ENCODE measurements at regions not wholly inside any gene's neighbourhood (a gene's known extent, or its start where the extent isn't known, plus 50 kb on each side); places are given as distances from the start of the nearest gene placed in this dataset.

DNA sequence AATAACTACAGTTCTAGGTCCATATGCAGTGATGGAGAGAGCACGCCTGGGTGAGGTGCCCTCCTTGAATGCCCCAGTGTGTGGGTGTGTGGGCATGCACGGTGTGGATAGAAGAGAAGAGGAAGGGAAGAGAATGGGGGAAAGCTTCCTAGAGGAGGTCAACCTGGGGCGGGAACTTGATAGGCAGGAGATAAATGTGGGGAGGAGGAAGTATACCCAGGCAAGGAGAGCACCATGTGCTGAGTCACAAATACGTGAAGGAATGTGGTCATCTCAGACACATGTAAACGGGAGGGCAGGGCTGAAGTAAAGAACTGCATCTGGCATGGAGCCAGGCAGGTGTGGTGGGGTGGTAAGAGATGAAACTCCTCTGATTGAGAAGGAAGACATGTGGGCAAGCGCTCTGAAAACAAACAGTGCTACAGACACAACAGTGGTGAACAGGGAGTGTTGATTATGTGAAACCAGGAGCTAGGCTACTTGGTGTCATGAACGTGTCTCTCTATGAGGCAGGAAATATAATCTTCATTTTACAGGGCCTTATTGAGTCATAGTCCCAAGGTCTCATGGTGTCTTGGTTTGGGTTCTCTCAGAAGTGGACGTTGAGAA lies 61.5 kb upstream of the EED start:
- no peaks in the 10 kb centered on the region for H3K79me1 ChIP-seq (ENCODE audit: low read depth, low read length)
- H3K27ac ChIP-seq (replicated peaks; ENCODE audit: low read length): no peak overlapping the region
- no peaks in the 10 kb centered on the region for H3K9me3 ChIP-seq (replicated peaks in 1 of 2; ENCODE audit: control insufficient read depth in 2 of 2, insufficient read depth in 1 of 2, low read depth in 1 of 2, low read length in 2 of 2)
- WGBS, 2 donors (ENCODE audit: extremely low coverage in 2 of 2, insufficient read length in 2 of 2, insufficient replicate concordance in 1 of 2): no CpG with 5 or more reads among the region's 8 CpGs
- no peak overlapping the region for H3K4me3 ChIP-seq (ENCODE audit: low read length in 2 of 2)
- H2BK12ac ChIP-seq (ENCODE audit: low read length): no peak overlapping the region
- no peak overlapping the region for H3K9ac ChIP-seq (ENCODE audit: low read depth, low read length, poor library complexity)
- peak overlapping the region; percentile 19 for H3K23ac ChIP-seq (ENCODE audit: low read depth, low read length, poor library complexity)
- H2BK120ac ChIP-seq (ENCODE audit: low read depth, low read length): no peak overlapping the region
- no peak overlapping the region for H2BK15ac ChIP-seq (ENCODE audit: low read length)
- DNase-seq (ENCODE audit: low spot score): no peak
- no peak overlapping the region for H4K8ac ChIP-seq (ENCODE audit: low read depth, low read length)
- no peak overlapping the region for H2AK5ac ChIP-seq (ENCODE audit: low read depth, low read length)
- H2BK5ac ChIP-seq (ENCODE audit: low read length): no peak overlapping the region
- H3K4me2 ChIP-seq (ENCODE audit: insufficient read depth, low read length, poor library complexity, severe bottlenecking): no peak overlapping the region
- no peaks in the 10 kb centered on the region for H3K36me3 ChIP-seq (replicated peaks in 1 of 2; ENCODE audit: control insufficient read depth in 2 of 2, insufficient read depth in 2 of 2, low read length in 2 of 2)
- no peak overlapping the region for H2AFZ ChIP-seq (ENCODE audit: low read length)
- H3K4me1 ChIP-seq (ENCODE audit: control insufficient read depth in 2 of 2, insufficient read depth in 1 of 2, low read depth in 1 of 2, low read length in 2 of 2): no peaks in the 10 kb centered on the region
- H4K91ac ChIP-seq (ENCODE audit: low read depth, low read length, poor library complexity): no peak overlapping the region
- H3K4ac ChIP-seq (ENCODE audit: low read length): no peak overlapping the region
- no peak overlapping the region for H3K18ac ChIP-seq (ENCODE audit: low read length)
- no peak overlapping the region for H3K14ac ChIP-seq (ENCODE audit: low read length)
- H3K27me3 ChIP-seq (ENCODE audit: control insufficient read depth in 3 of 3, insufficient read depth in 3 of 3, low read depth in 1 of 3, low read length in 3 of 3): peaks cover 0 to 4% (median 0%) of the 10 kb centered on the region in 3 experiments

DNA sequence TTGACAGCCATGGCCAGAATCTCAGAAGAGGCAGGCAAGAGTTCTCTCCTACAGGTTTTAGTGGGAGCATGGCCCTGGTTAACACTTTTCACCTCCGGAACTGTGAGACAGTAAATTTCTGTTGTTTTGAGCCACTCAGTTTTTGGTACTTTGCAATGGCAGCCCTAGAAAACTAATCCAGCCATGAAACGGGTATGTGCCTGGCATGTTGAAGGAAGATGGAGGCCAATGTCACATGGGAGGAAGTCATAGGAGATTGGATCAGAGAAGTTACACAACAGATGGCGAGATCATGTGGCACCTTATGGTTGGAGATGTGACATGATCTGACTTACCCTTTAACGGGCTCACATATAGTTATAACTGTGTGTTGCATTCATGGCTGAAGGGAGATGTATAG lies 63.2 kb upstream of the EED start:
- no peak overlapping the region for H3K14ac ChIP-seq (ENCODE audit: low read length)
- peaks cover 0 to 4% (median 0%) of the 10 kb centered on the region in 3 experiments for H3K27me3 ChIP-seq (ENCODE audit: control insufficient read depth in 3 of 3, insufficient read depth in 3 of 3, low read depth in 1 of 3, low read length in 3 of 3)
- no peaks in the 10 kb centered on the region for H3K36me3 ChIP-seq (replicated peaks in 1 of 2; ENCODE audit: control insufficient read depth in 2 of 2, insufficient read depth in 2 of 2, low read length in 2 of 2)
- no peaks in the 10 kb centered on the region for H3K4me1 ChIP-seq (ENCODE audit: control insufficient read depth in 2 of 2, insufficient read depth in 1 of 2, low read depth in 1 of 2, low read length in 2 of 2)
- H3K4me3 ChIP-seq (ENCODE audit: low read length in 2 of 2): no peak overlapping the region
- H3K9ac ChIP-seq (ENCODE audit: low read depth, low read length, poor library complexity): no peak overlapping the region
- H3K18ac ChIP-seq (ENCODE audit: low read length): no peak overlapping the region
- no CpG with 5 or more reads among the region's 4 CpGs for WGBS, 2 donors (ENCODE audit: extremely low coverage in 2 of 2, insufficient read length in 2 of 2, insufficient replicate concordance in 1 of 2)
- no peaks in the 10 kb centered on the region for H3K79me1 ChIP-seq (ENCODE audit: low read depth, low read length)
- no peak overlapping the region for H3K23ac ChIP-seq (ENCODE audit: low read depth, low read length, poor library complexity)
- H2BK120ac ChIP-seq (ENCODE audit: low read depth, low read length): no peak overlapping the region
- H3K4ac ChIP-seq (ENCODE audit: low read length): no peak overlapping the region
- no peak overlapping the region for H3K4me2 ChIP-seq (ENCODE audit: insufficient read depth, low read length, poor library complexity, severe bottlenecking)
- no peak overlapping the region for H3K27ac ChIP-seq (replicated peaks; ENCODE audit: low read length)
- no peak overlapping the region for H2BK12ac ChIP-seq (ENCODE audit: low read length)
- no peak overlapping the region for H2BK5ac ChIP-seq (ENCODE audit: low read length)
- H4K91ac ChIP-seq (ENCODE audit: low read depth, low read length, poor library complexity): no peak overlapping the region
- no peaks in the 10 kb centered on the region for H3K9me3 ChIP-seq (replicated peaks in 1 of 2; ENCODE audit: control insufficient read depth in 2 of 2, insufficient read depth in 1 of 2, low read depth in 1 of 2, low read length in 2 of 2)
- no peak for DNase-seq (ENCODE audit: low spot score)
- no peak overlapping the region for H2BK15ac ChIP-seq (ENCODE audit: low read length)
- no peak overlapping the region for H2AFZ ChIP-seq (ENCODE audit: low read length)
- H4K8ac ChIP-seq (ENCODE audit: low read depth, low read length): no peak overlapping the region
- H2AK5ac ChIP-seq (ENCODE audit: low read depth, low read length): no peak overlapping the region

GRCh38 chr11:86180851-86181250 lies 63.7 kb upstream of the EED start:
- no peak overlapping the region for H2BK120ac ChIP-seq (ENCODE audit: low read depth, low read length)
- H3K18ac ChIP-seq (ENCODE audit: low read length): no peak overlapping the region
- no peaks in the 10 kb centered on the region for H3K9me3 ChIP-seq (replicated peaks in 1 of 2; ENCODE audit: control insufficient read depth in 2 of 2, insufficient read depth in 1 of 2, low read depth in 1 of 2, low read length in 2 of 2)
- H2AFZ ChIP-seq (ENCODE audit: low read length): no peak overlapping the region
- H3K4me3 ChIP-seq (ENCODE audit: low read length in 2 of 2): no peak overlapping the region
- H3K27me3 ChIP-seq (ENCODE audit: control insufficient read depth in 3 of 3, insufficient read depth in 3 of 3, low read depth in 1 of 3, low read length in 3 of 3): peaks cover 0 to 4% (median 0%) of the 10 kb centered on the region in 3 experiments
- no peak overlapping the region for H3K14ac ChIP-seq (ENCODE audit: low read length)
- no peak overlapping the region for H2BK12ac ChIP-seq (ENCODE audit: low read length)
- H3K23ac ChIP-seq (ENCODE audit: low read depth, low read length, poor library complexity): no peak overlapping the region
- no peaks in the 10 kb centered on the region for H3K4me1 ChIP-seq (ENCODE audit: control insufficient read depth in 2 of 2, insufficient read depth in 1 of 2, low read depth in 1 of 2, low read length in 2 of 2)
- no peak for DNase-seq (ENCODE audit: low spot score)
- no peak overlapping the region for H3K4me2 ChIP-seq (ENCODE audit: insufficient read depth, low read length, poor library complexity, severe bottlenecking)
- H3K79me1 ChIP-seq (ENCODE audit: low read depth, low read length): no peaks in the 10 kb centered on the region
- H3K4ac ChIP-seq (ENCODE audit: low read length): no peak overlapping the region
- H3K27ac ChIP-seq (replicated peaks; ENCODE audit: low read length): no peak overlapping the region
- H3K9ac ChIP-seq (ENCODE audit: low read depth, low read length, poor library complexity): no peak overlapping the region
- no peak overlapping the region for H4K8ac ChIP-seq (ENCODE audit: low read depth, low read length)
- H4K91ac ChIP-seq (ENCODE audit: low read depth, low read length, poor library complexity): no peak overlapping the region
- no peak overlapping the region for H2BK15ac ChIP-seq (ENCODE audit: low read length)
- H2BK5ac ChIP-seq (ENCODE audit: low read length): no peak overlapping the region
- H2AK5ac ChIP-seq (ENCODE audit: low read depth, low read length): no peak overlapping the region
- no peaks in the 10 kb centered on the region for H3K36me3 ChIP-seq (replicated peaks in 1 of 2; ENCODE audit: control insufficient read depth in 2 of 2, insufficient read depth in 2 of 2, low read length in 2 of 2)
- WGBS, 2 donors (ENCODE audit: extremely low coverage in 2 of 2, insufficient read length in 2 of 2, insufficient replicate concordance in 1 of 2): no CpG with 5 or more reads among the region's 4 CpGs

DNA sequence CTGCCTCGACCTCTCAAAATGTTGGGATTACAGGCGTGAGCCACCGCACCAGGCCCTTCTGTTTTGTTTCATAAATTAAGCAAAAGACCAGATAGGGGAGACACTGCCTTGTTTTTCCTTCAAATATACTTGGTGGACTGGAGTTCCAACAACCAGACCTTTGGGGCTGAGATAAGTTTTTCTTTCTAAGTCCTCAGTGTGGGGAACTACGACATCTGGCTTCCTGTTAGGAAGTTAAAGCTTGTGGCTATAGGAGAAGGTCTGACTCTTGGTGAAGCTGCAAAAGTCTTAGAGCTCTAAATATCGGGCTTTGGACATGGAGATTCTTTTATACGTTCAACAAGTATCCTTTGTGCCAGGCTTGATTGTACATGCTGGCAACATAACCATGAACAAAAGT lies 64.1 kb upstream of the EED start:
- Histone ChIP-seq H4K91ac (ENCODE audit: low read depth, low read length, poor library complexity) (no peak overlapping the region), H3K4me2 (ENCODE audit: insufficient read depth, low read length, poor library complexity, severe bottlenecking) (no peak overlapping the region), H2AFZ (ENCODE audit: low read length) (no peak overlapping the region), H3K4me3 (ENCODE audit: low read length in 2 of 2) (no peak overlapping the region), H4K8ac (ENCODE audit: low read depth, low read length) (no peak overlapping the region), H2BK15ac (ENCODE audit: low read length) (no peak overlapping the region), H3K27ac (replicated peaks; ENCODE audit: low read length) (no peak overlapping the region), H3K36me3 (replicated peaks in 1 of 2; ENCODE audit: control insufficient read depth in 2 of 2, insufficient read depth in 2 of 2, low read length in 2 of 2) (no peaks in the 10 kb centered on the region), H2BK12ac (ENCODE audit: low read length) (no peak overlapping the region), H3K4ac (ENCODE audit: low read length) (no peak overlapping the region), H3K23ac (ENCODE audit: low read depth, low read length, poor library complexity) (no peak overlapping the region), H3K4me1 (ENCODE audit: control insufficient read depth in 2 of 2, insufficient read depth in 1 of 2, low read depth in 1 of 2, low read length in 2 of 2) (no peaks in the 10 kb centered on the region), H2BK5ac (ENCODE audit: low read length) (no peak overlapping the region), H3K79me1 (ENCODE audit: low read depth, low read length) (no peaks in the 10 kb centered on the region), H3K9ac (ENCODE audit: low read depth, low read length, poor library complexity) (no peak overlapping the region), H2AK5ac (ENCODE audit: low read depth, low read length) (no peak overlapping the region), H3K27me3 (ENCODE audit: control insufficient read depth in 3 of 3, insufficient read depth in 3 of 3, low read depth in 1 of 3, low read length in 3 of 3) (peaks cover 0 to 4% (median 0%) of the 10 kb centered on the region in 3 experiments), H3K18ac (ENCODE audit: low read length) (no peak overlapping the region), H3K9me3 (replicated peaks in 1 of 2; ENCODE audit: control insufficient read depth in 2 of 2, insufficient read depth in 1 of 2, low read depth in 1 of 2, low read length in 2 of 2) (no peaks in the 10 kb centered on the region), H2BK120ac (ENCODE audit: low read depth, low read length) (no peak overlapping the region), H3K14ac (ENCODE audit: low read length) (no peak overlapping the region)
- DNase-seq (ENCODE audit: low spot score): no peak
- WGBS, 2 donors (ENCODE audit: extremely low coverage in 2 of 2, insufficient read length in 2 of 2, insufficient replicate concordance in 1 of 2): no CpG with 5 or more reads among the region's 6 CpGs

All from neuronal stem cell (in vitro differentiated cells).